HG02588 (cell line): ENCODE measurements at regions not wholly inside any gene's neighbourhood (a gene's known extent, or its start where the extent isn't known, plus 50 kb on each side); places are given as distances from the start of the nearest gene placed in this dataset.

Experiments
- ATAC-seq: cut with Tn5 transposase; IDR thresholded peaks from one replicate; pipeline ENCODE4 v1.9.1; 2021; ENCODE audit warnings: mild to moderate bottlenecking, moderate library complexity; ENCODE audit not compliant: unreplicated experiment

GRCh38 chr11:27216270-27217149 lies 146.5 kb downstream of the CCDC34 start:
- ATAC-seq: no peak

- ATAC-seq: no peak
These were observed 147.3 kb downstream of the CCDC34 start for GRCh38 chr11:27215471-27216269.

GRCh38 chr11:27214713-27215112 lies 148.3 kb downstream of the CCDC34 start:
- ATAC-seq: no peak

- ATAC-seq: no peak
These were observed 149.8 kb downstream of the CCDC34 start for GRCh38 chr11:27213232-27213660.

GRCh38 chr11:27212248-27212780 lies 150.7 kb downstream of the CCDC34 start:
- peak; percentile 33 for ATAC-seq

GRCh38 chr11:27211370-27212127 lies 151.5 kb downstream of the CCDC34 start:
- no peak for ATAC-seq

GRCh38 chr11:27210531-27210930 lies 152.5 kb downstream of the CCDC34 start:
- ATAC-seq: no peak

- ATAC-seq: peak; percentile 44
These were observed 153.4 kb downstream of the CCDC34 start for GRCh38 chr11:27209562-27210005.

GRCh38 chr11:27208846-27209245 lies 154.2 kb downstream of the CCDC34 start:
- no peak for ATAC-seq

GRCh38 chr11:27207025-27207650 lies 155.9 kb downstream of the CCDC34 start:
- no peak for ATAC-seq

GRCh38 chr11:27205779-27206570 lies 157.0 kb downstream of the CCDC34 start:
- ATAC-seq: no peak

- no peak for ATAC-seq
These were observed 157.8 kb downstream of the CCDC34 start for GRCh38 chr11:27205250-27205649.

GRCh38 chr11:27204529-27204928 lies 158.5 kb downstream of the CCDC34 start:
- peak; percentile 48 for ATAC-seq

GRCh38 chr11:27203077-27203647 lies 159.9 kb downstream of the CCDC34 start:
- ATAC-seq: no peak

- ATAC-seq: no peak
These were observed 161.1 kb downstream of the BBOX1 start for GRCh38 chr11:27201454-27202302.

GRCh38 chr11:27200779-27201453 lies 160.3 kb downstream of the BBOX1 start:
- ATAC-seq: no peak

- no peak for ATAC-seq
These were observed 155.7 kb downstream of the BBOX1 start for GRCh38 chr11:27196203-27196897.
